HG02884 (cell line): ENCODE measurements at regions not wholly inside any gene's neighbourhood (a gene's known extent, or its start where the extent isn't known, plus 50 kb on each side); places are given as distances from the start of the nearest gene placed in this dataset.

Experiments used
- ATAC-seq: cut with Tn5 transposase; IDR thresholded peaks from one replicate; pipeline ENCODE4 v1.9.1; 2021; ENCODE audit warnings: mild to moderate bottlenecking, moderate library complexity; ENCODE audit not compliant: unreplicated experiment

DNA sequence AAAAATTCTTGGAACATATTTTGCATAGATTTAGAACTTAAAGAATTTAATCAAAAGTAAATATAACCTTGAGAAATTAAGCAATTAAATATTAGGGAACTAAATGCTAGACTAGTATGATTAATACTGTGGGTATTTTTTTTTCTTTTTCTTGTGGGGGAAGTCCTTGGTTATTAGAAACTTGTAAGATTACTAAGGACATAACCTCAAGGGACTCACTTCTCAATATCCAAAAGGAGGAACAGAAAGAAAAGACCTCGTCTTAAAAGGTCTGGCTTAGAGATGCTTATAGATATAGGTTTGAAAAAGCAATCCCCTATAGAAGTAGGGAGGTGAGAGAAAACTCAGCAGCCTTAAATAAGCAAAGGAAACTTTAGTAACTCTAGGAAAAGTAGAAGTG is 368.5 kb downstream of the INSC start:
- peak; percentile 84 for ATAC-seq

DNA sequence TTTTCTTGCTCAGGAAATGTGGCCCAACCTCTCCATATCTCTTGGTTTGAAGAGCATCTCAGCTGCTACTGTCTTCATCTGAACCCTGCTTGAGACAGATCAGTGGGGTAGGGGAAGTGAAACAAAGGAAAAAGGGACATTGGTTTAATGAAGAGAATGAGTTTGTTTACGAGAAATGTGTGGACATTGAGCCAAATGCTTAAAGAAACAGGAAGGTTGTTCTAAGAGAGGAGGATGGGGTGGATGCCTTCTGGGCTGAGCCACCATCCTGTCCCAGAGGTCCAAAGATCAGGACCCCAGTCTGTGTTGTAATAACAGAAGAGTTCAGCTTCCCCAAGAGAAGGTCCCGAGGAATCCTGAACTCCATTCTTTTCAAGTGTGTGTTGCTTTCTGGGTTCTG is 369.7 kb downstream of the INSC start:
- no peak for ATAC-seq

DNA sequence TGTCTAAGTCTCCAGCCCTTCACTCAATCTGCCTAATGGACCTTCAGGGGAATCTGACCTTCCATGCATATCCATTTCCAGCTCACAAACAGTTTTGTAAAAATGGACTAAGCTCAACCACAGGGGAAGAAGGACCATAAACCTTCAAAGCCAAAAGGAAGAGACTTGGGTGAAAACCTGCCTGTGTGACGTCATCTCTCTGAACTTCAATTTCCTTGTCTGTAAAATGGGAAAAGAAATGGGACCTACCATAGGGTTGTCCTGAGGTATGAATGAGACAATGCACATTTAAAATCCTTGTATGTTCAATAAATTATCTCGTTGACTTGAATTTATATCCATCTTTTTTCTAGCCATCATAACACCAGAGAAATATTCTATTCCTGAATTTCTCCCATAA is 370.7 kb downstream of the INSC start:
- ATAC-seq = no peak

DNA sequence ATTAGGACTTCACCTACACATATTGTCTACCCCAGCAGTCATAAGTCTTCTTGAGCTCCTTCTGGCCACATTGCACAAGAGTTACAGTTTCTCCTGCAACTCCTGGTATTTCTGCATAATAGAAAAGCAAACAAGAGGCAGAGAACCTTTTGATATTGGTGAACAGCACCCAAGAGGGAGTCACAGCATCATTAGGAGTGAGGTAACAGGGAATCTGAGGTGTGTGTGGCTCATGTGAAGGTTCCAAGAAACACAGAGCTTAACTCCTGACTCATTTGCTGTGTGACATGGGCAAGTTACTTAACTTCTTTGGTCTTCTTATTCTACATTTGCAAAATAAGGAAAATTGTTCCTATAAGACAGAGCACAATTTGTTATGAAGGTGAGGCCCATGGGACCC is 374.6 kb downstream of the INSC start:
- no peak for ATAC-seq

DNA sequence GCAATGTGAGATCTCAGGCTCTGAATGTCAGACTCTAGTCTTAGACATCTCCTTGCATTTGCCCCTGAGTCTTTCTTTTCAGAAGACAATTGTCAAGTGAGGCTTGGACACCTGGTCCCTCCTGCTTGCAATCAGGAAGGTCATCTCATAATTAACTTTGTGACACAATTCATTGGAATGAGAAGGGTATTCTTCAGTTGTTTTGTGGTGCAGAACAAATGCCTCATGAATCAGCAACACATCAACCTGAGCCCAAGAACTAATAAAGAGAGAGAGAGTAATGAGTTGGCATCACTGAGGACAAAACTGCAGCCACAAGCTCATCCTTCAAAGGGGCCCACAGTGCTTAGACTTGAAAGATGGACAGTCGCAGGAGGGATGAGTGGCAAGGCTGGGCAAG is 375.8 kb downstream of the INSC start:
- no peak for ATAC-seq

DNA sequence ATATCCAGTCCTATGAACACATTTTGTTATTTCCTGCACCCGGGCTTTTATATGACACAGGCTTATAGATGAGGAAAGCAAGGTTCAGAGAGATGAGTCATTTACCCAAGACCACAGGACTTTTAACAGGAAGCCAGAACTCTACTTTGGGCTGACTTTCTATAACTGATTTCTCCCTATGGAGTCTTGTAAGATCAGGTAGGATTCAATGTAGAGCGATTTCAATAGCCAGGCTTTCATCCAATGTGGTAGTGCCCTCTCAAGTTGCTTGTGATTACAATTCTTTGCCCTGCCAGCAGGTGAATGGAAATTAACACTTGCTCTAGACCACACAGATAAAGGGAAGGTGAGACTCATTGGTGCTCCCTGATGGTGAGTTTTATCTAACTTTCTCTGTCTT is 378.3 kb downstream of the INSC start:
- no peak for ATAC-seq

DNA sequence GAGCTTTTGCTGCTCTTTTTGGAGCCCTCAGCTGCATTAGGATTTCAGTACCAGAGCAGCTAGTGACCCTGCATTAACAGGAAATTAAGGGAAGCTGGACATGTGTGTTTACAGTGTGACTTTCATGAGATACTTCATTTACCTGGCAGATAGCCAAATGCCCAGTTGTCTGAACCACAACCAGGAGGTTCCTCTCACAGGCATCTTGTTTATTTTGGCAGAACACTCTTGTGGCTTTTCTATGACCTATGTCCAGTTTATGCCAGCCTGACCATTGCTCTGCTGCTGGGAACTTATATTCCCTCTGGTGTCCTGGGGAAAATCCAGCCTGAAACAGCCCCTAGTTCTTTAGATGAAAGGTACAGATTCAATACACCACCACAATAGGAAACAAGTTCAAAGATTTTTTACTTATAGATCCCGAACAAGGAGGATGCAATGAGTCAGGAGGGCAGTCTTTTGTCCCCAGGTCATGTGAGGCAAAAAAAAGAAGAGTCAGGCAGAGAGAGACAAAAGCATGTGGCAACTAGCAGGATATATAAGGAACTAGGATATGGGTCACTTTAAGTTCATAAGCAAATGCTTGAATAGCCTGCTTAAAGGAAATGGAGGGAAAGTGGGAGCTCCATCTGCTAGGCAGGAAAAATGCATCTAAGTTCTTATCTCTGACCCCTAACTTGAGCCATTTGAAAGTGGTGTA is 379.3 kb downstream of the INSC start:
- no peak for ATAC-seq

DNA sequence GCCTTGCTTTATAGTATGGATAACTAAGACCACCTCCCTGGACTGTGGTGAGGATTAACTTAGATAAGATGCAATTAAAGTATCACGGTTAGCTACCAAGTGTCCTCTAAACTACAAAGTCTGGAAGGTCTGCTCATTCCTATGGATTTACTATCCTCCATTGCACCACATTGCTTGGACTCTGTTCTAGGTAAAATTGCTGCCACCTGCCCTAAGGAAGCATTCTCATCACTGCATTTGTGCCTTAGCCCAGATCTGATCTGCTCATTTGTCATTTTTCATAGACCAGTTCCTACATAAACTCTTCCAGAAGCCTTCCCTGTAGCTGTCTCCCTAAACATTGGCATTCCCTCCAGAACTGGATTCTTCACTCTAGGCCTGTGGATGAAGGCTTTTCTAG is 380.0 kb downstream of the INSC start:
- ATAC-seq = no peak

DNA sequence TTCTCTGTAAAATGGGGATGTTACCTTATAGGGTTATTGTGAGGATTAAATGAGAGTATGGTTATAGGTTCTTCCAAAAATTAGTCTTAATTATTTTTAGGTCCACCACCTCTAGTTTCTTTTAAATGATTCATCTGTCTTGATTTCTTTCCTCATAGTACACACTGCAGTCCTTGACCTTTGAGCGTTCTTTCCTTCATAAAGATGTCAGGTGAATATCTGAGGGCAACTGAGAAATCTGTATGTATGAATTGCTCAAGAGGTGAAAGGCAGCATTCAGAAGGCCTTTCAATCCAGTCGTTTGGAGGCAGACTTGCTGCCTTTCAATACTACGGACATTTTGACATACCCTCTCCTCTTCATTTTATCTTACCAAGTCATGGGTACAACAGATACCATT is 380.7 kb downstream of the INSC start:
- no peak for ATAC-seq

DNA sequence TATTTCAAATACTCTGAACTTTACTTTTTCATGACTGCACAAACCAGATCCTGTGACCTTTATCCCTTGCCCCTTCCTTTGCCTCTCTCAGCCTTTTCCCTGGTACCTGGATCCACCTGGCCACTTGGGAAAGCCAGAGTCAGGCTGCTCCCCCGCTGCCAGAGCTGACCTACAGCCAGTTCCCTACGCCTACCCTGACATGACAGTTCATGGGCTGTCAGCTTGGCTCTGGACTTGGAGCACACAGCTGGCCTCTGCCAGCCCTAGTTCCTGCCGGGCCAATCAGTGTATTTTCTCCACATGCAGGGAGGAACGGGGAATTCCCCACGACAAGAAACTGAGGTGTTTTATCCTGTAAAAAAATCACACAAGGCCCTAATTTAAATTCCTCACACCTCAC is 382.6 kb downstream of the INSC start:
- ATAC-seq = no peak

DNA sequence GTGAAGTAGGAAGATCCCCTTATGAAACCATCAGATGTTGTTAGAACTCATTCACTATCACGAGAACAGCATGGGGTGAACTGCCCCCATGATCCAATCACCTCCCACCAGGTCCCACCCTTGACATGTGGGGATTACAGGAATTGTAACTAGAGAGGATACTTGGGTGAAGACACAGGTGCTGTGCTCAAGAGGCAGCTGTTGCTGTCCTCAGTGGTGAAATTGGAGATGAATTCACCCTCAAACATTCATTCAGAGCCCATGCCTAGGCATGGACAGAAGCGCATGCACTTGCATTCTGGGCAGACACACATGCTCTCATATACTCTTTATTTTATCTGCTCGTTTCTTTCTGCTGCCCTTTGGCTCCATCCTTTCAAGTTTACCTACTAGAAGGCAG is 385.0 kb downstream of the INSC start:
- no peak for ATAC-seq

DNA sequence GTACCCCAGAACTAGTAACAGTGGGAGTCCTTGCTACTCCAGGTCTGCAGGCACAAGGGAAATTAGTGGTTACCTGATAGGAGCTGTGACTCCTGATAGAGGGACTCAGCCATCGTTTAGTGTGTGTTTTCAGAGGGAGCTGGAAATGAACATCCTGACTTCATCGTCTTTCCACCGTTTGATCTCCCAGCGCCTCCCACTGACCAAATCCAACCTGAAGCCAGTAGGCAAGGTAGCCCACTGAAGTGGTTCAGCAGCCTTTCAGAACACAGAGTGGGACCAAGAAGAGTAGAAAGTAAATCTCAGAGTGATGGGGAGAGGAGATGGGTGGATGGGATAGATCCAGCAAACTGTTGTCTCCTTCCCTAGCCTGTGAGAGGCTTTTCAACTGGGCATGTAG is 385.9 kb downstream of the INSC start:
- no peak for ATAC-seq

DNA sequence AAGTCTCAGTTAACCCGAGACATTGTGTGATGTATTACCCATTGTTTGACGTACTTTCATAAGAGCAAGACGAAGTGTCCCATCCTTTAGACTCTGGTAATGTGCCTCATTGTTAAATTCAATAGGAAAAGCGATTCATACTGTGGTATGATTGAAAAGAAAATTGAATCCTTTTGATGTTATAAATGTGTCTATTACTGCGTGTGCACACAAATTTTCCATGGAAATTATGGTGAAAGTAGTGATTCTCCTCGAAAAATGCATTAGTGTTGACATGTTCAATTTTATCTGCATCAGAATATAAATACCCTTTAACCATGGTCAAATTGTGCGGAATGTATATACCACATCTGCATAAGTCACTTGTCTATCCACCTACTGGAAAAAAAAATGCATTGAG is 386.8 kb downstream of the INSC start:
- ATAC-seq = no peak

DNA sequence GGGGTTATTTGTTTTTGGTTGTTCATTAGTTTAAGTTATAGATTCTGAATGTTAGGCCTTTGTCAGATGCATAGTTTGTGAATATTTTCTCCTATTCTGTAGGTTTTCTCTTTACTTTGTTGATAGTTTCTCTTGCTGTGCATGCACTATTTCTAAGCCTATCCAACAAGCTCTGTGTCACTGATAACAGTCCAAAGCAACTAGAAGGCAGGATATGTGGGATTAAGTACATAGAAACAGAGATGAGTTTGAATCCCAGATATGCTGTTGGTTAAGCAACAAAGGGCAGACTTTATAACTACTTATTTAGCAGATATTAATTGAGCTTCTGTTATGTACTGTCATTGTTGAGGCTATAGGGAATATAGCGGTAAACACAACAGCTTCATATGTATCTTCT is 390.4 kb downstream of the INSC start:
- ATAC-seq = no peak

DNA sequence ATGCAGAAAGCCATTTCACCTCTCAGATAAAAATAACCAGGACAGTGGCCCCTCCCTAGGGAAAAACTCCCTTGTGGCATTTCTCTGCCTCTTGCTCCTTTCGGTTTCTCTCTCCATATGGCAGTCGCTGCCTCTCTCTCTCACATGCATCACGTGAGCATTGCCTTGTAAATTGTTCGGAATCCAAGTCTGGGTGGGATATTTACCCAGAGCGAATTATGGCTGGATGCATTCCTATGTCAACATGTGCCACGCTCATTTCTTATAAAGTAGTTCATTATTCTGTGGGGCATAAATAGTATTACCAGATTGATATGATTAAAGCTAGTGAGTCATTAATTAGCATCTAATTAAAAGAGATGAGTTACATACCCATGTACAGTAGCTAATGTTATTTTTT is 392.9 kb downstream of the INSC start:
- ATAC-seq = no peak

DNA sequence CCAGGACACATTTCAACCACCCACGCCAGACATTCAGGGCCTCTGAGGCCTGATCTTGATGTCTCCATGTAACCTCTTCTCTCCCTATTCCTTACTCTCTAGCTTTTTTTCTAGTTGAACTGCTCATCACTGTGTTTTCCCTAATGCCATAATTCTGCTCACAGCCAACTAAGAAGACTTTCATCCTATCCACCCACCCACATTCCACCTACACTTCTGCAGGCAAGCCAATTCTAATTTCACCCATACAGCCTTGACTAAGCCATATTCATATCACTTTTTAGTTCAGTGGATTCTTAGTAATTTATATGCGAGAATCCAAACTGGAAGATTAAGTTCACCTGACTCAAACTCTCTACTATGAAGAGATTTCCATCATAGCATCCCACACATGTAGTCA is 394.4 kb downstream of the INSC start:
- no peak for ATAC-seq

DNA sequence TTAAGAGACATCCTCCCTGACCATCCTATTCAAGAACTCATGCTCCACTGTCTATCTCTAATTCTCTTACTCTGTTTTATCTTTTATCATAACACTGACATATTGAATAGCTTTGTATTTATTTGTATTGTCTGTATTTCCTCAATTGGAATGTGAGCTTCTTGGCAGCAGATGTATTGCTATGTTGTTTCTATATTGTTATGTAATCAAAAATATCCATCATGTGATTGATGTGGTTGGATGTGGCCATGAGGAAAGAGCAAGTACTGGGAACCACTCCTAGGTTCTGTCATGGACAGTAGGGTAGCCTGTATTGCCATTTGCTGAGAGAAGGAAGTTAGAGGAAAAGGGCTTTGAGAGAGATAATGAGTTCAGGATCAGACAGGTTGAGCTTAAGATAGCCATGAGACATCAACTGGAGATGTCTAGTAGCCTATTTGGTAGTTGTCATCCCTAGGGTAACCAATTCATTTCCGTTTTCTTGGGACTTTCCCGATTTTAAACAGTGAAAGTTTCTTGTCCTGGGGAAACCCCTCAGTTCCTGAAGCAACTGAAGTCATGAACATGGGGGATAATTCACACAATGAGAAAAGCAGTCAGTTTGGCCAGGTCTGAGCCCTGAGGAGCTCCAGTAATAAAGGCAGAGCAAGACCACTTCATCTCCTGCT is 404.5 kb downstream of the INSC start:
- ATAC-seq = peak; percentile 78

DNA sequence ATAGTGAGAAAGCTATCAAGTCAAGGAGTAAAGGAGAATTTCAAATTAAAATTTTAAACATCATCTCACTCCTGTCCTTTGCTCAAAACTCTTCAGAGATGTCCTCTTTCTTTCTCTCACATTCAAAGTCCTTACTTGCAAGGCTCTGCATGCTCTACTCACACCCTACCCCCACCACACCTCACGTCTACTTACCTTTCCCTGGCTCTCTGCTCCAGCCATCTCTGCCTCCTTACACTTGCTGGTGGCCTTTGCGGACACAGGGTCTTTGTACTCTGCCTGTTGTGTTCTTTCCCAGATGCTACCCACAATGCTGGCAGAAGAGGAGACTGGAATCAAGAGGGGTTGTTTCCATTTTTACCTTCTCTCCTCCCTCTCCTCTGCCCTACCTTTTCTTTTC is 405.2 kb downstream of the INSC start:
- ATAC-seq = no peak

DNA sequence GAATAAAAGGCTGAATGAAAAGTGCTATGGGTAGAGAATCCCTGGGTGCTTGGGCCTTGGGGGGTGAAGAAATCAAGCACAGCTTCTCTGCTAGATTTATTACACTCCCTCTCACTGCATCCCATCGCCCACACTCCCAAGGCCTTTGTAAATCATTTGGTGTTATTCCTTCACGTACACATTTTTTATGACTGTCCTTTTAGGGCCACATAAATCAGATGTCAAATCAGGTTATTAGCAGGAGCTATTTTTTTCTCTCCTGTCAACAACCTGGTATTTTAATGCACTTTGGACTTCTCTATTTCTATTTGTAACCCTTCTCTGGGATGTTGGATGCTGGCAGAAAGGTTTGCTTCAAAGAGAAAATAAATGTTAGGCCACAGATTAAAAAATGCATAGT is 408.8 kb downstream of the INSC start:
- no peak for ATAC-seq

DNA sequence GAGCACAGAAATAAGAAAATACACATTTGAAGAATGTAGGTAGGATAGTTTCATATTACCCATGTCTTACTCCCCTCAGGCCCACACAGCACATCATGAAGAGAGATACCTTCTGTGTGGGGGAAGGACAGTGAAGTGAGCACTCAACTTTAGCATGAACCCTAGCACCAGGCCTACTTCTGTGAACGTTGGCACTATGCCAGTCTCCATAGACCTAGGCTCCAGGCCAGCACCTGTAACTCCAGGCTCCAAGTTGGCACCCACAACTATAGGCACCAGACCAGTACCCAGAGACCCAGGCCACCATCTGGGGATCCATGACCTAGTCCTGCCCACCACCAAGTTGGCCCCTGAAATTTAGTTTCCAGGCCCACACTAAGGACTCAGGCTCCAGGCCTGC is 410.9 kb downstream of the INSC start:
- ATAC-seq = no peak

DNA sequence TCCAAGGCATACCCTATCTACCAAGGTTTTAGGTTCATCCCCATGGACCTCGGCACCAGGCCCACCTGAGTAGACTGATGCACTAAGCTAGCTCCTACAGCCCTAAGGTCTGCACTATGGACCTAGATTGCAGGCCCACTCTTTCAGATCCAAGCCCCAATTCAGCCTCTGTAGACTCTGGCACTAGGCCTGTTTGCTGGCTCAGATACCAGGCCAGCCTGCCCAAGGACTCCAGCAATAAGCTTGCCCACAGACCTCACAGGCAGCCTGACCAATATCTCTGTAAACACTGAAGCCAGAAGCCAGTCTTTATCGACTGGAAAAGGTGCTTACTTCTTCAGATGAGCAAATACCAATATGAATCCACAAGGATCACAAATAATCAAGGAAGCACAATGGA is 411.3 kb downstream of the INSC start:
- no peak for ATAC-seq

DNA sequence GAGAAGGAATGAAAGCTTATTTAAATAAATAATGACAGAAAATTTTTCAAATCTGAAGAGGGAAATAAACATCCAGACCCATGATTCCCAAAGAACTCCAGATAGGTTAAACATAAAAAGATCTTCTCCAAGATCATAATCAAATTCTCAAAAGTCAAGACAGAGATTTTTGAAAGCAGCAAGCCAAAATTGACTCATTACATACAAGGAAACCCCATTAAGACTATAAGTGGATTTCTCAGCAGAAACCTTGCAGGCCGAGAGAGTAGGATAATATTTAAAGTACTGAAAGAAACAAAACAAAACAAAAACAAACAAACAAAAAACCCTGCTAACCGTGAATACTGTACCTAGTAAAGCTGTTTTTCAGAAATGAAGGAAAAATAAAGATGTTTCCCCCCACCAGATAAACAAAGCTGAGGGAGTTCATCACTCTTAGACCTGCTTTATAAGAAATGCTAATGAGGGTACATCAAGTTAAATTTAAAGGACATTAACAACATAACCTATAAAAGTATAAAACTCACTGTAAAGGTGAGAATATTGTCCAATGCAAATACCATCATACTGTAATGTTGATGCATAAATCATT is 412.2 kb downstream of the INSC start:
- no peak for ATAC-seq

DNA sequence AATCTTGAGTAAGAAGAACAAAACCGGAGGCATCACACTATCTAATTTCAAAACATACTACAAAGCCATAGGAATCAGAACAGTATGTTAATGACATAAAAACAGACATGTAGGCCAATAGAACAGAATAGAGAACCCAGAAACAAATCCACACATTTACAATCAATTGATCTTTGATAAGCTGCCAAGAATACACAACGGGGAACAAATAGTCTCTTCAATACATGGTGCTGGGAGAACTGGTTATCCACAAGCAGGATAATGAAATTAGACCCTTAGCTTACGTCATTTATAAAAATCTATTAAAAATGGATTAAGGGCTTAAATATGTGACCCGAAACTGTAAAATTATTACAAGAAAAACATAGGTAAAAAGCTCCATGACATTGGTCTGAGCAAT is 417.7 kb downstream of the INSC start:
- no peak for ATAC-seq
